NOMO-1 treated with DMSO at 0.1 percent for 48 hours (cell line): ENCODE measurements at regions not wholly inside any gene's neighbourhood (a gene's known extent, or its start where the extent isn't known, plus 50 kb on each side); places are given as distances from the start of the nearest gene placed in this dataset.

ENCODE experiments used
- DNase-seq: peaks from one replicate; lab custom pipeline; 2025; ENCODE audit not compliant: unreplicated experiment; lab: John Stamatoyannopoulos, UW

DNA sequence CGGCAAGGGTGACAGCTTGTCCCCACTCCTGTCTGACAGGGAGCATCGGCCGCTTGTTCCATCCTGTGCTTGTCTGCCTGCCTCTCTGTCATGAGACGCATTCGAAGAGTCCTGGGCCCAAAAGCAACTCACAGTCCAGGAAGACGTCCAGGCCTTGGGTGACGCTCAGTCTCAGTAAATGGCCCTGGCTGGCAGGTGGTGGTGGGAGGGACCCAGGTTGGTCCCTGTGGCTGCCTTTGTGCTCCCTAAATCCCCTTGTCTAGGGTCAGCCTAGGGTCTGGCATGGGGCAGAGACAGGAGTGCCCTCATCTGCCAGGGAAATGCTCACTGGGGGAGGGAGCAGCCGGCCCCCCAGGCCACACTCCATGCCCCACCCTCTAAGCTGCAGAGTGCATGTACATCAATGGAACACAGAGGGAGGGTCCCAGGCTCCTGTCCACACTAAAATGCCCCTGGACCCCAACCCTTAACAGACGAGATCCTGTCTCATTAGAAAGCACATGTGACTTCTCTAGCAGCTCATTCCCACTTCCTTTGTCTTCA lies 295.2 kb upstream of the ZNF32 start:
- DNase-seq, result no peak

GRCh38 chr10:43943119-43943817 lies 294.6 kb upstream of the ZNF32 start:
- no peak for DNase-seq

GRCh38 chr10:43942096-43942850 lies 293.6 kb upstream of the ZNF32 start:
- no peak for DNase-seq

GRCh38 chr10:43940898-43941837 lies 292.5 kb upstream of the ZNF32 start:
- no peak for DNase-seq

GRCh38 chr10:43939939-43940820 lies 291.5 kb upstream of the ZNF32 start:
- DNase-seq, result no peak

- DNase-seq, result no peak
Observed at GRCh38 chr10:43939389-43939938, 290.8 kb upstream of the ZNF32 start.

DNA sequence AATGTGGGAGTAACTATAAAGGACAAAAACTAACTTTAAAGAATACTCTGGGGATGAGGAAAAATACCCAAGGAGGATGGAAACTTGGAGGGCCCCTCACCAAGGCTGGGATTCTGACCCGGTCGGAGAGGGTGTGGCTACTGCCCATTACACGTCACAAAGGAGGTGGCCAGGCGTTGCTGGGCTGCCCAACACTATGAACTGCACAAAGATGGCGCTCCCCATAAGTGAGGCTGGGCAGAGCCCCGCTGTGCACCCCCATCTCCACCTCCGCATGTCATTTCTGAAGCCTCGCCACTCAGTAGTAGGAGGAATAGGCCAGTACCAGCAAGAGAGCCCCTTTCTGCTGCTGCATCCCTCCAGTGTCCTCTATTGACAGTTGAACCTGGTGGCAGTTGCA lies 290.1 kb upstream of the ZNF32 start:
- DNase-seq, result no peak

GRCh38 chr10:43931308-43931930 lies 282.7 kb upstream of the ZNF32 start:
- DNase-seq, result no peak

GRCh38 chr10:43930777-43931176 lies 282.1 kb upstream of the ZNF32 start:
- DNase-seq, result no peak

DNA sequence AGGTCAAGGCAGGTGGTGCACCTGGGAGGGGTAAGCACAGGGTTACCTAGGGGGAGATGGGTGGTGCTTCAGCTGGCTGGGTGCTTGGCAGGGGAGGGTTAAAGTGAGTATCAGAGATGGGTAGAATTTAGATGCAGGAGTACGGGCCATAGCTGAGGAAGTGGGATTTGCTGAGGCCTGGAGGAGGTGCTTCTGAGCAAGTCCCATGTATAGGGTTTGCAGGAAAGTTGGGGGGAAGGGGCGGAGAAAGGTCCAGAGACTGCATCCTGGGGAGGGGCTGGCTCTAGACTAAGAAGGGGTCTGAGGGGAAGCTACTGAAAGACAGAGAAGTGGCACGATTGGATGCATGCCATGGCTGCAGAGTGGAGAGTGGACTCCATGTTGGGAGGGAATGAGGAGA lies 281.6 kb upstream of the ZNF32 start:
- DNase-seq, result no peak

GRCh38 chr10:43929122-43929521 lies 280.4 kb upstream of the ZNF32 start:
- no peak for DNase-seq

DNA sequence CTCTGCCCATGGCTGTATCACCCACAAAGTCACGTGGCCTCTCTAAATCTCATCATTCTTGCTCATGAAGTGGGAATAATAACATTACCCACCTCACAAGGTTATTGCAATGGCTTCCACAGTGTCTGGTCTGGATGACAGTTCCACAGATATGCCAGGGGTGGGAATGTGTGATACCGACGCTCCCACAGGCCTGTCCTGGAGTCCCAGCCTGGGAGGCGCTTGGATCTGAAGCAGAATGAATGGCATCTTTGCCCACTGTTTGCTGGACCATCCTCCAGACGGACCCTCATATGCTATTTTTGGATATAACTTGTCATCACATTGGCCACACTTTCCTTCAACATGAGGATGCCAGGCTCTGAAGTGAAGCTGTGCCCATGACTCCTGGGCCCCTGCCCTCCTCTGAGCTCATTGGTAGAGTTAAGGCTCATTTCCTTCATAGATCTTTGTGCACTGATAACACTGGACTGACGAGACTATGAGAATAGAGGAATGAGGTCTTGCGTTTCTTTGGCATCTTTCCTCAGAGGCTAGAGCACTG lies 279.8 kb upstream of the ZNF32 start:
- no peak for DNase-seq

GRCh38 chr10:43926875-43927406 lies 278.3 kb upstream of the ZNF32 start:
- no peak for DNase-seq

- DNase-seq, result no peak
Observed at GRCh38 chr10:43926371-43926770, 277.7 kb upstream of the ZNF32 start.

DNA sequence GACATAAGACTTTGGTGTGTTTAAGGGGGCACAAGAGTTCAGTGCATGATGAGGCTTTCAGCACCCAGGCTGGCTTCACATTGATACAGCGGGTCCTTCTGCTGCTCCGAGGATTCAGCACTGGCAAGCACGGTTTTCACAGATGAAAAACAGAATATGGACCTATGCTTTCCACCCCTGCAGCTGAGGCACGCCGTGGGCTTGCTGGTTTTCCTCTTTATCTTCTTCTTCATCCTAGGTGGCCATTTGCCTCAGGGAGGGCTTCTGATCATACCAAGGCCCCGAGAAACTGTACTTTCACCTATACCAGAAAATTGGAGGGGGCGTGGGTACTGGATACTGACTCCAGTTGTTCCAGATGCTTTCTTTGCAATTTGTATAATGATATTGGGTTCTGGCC lies 277.1 kb upstream of the ZNF32 start:
- no peak for DNase-seq

DNA sequence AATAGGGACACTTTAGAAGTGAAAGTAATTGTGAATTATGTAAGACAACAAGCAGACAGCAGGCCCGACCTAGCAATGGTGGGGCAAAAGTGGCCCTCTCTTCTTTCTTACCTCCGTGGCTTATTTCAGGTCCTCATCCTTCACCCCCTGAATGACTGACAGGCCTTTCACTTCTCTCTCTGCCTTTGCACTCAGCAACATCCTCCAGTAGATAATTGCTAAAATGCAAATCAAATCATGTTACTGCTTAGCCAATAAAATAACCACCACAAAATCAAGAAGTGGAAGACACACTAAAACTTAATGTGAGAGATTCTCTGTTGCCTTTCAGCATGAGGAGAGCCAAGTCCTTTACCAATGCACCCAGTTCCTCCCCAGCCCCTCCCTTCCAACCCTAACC lies 274.6 kb upstream of the ZNF32 start:
- no peak for DNase-seq

DNA sequence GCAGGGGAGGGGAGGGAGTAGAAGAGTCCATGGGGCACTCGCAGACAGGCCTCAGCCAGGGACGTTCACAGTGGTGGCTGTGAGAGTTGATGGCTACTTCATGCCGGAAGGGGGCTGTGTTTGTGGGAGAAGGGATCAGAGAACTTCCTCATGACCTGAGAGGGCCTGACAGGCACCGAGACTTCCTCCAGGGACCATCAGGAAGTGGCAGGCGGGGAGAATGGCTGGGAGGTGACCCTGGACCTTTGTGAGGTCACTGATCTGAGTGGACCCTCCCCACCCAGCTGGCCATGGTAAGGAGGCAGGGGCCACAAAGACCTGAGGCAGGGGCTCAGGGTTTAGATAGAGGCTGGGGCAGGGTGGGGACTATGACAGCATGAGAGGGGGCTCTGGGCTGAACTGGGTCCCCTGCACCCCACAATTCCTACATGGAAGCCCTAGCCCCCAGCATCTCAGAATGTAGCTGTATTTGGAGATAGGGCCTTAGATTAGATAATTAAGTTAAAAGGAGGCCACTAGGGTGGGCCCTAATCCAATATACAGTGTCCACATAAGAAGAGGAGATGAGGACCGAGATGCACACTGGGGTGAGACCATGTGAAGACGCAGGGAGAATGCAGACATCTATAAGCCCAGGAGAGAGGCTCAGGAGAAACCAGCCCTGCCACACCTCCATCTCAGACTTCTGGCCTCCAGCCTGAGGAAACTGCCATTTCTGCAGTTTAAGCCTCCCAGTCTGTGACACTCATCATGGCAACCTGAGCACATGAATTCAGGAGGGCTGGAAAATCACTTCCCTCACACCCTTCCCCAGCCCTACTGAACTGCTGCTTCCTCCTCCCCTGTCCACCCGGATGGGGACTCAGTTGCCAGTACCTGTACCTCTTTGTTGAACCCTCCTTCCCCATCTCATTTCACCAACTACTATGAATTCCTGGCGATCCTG lies 273.9 kb upstream of the ZNF32 start:
- DNase-seq, result no peak

DNA sequence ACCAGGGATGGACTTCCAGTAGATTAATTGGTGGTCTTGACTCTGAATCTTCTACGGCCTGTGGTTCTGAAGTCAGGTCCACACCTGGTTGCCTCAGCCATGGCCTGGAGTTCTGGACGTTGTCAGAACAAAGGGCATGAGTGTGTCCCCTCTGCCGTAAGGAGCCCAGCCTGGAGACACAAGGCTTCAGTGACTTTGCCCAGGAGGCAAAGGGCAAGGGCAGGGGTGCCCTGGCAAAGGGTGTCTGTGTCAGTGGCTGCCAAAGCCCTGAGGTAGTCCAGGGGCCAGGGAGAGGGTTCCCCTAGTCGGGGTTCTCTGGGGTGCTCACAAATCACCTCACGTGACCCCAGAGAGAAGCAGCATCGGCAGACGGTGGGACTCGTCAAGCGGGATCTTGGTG lies 273.2 kb upstream of the ZNF32 start:
- no peak for DNase-seq
